ENCODE measurements at regions not wholly inside any gene's neighbourhood (a gene's known extent, or its start where the extent isn't known, plus 50 kb on each side); places are given as distances from the start of the nearest gene placed in this dataset.

GRCh38 chr19:32138416-32138815 is 207.0 kb upstream of the ZNF507 start:
- TF ChIP-seq TBP (IDR thresholded peaks at IDR 0.05; ENCODE audit: low read depth, low read length), result no peak
- no peak for TF ChIP-seq HDAC6 (IDR thresholded peaks at IDR 0.05; ENCODE audit: low read depth, low read length)
- TF ChIP-seq, protein P1, sequence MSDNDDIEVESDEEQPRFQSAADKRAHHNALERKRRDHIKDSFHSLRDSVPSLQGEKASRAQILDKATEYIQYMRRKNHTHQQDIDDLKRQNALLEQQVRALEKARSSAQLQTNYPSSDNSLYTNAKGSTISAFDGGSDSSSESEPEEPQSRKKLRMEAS (IDR thresholded peaks at IDR 0.05), result no peak
- TF ChIP-seq CTCF (IDR thresholded peaks at IDR 0.05; ENCODE audit: control extremely low read depth in 1 of 3, insufficient read depth in 1 of 3, low read depth in 1 of 3, low read length in 3 of 3), result peak; percentile 39 to 57 (median 54)
- TF ChIP-seq ATF2 (IDR thresholded peaks at IDR 0.05; ENCODE audit: low read length), result no peak
- no peak for TF ChIP-seq POLR2AphosphoS5 (IDR thresholded peaks at IDR 0.05; ENCODE audit: low read depth, low read length)
- no peak for TF ChIP-seq JUND (IDR thresholded peaks at IDR 0.05; ENCODE audit: low read length)
- TF ChIP-seq EZH2 (IDR thresholded peaks at IDR 0.05; ENCODE audit: low read depth, low read length, severe bottlenecking), result no peak
- TF ChIP-seq POLR2A (IDR thresholded peaks at IDR 0.05; ENCODE audit: control extremely low read depth in 1 of 2, low read depth in 2 of 2, low read length in 2 of 2), result no peak
- no peak for TF ChIP-seq GTF2F1 (IDR thresholded peaks at IDR 0.05; ENCODE audit: borderline replicate concordance, low read depth, low read length)
- TF ChIP-seq, protein P2, sequence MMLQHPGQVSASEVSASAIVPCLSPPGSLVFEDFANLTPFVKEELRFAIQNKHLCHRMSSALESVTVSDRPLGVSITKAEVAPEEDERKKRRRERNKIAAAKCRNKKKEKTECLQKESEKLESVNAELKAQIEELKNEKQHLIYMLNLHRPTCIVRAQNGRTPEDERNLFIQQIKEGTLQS (IDR thresholded peaks at IDR 0.05; ENCODE audit: insufficient read depth, low read depth, low read length), result no peak
